ENCODE measurements at regions not wholly inside any gene's neighbourhood (a gene's known extent, or its start where the extent isn't known, plus 50 kb on each side); places are given as distances from the start of the nearest gene placed in this dataset.

- H3K27ac Mint-ChIP-seq, result no peak overlapping the region
- H3K4me3 Mint-ChIP-seq, result no peak overlapping the region
- Histone ChIP-seq H3K9me3 (ENCODE audit: control insufficient read depth, low read length) (peaks cover 9% of the 10 kb centered on the region), H3K4me3 (ENCODE audit: low read length) (no peak overlapping the region), H3K9ac (ENCODE audit: extremely low read depth, low read length, poor library complexity, severe bottlenecking) (no peak overlapping the region), H3K4me1 (ENCODE audit: control insufficient read depth, insufficient read depth, low read length) (no peaks in the 10 kb centered on the region), H3K27ac (ENCODE audit: low read depth, low read length) (no peak overlapping the region), H3K27me3 (ENCODE audit: control insufficient read depth, insufficient read depth, low read length, poor library complexity, severe bottlenecking) (no peaks in the 10 kb centered on the region), H3K36me3 (ENCODE audit: control insufficient read depth, insufficient read depth, low read length) (no peaks in the 10 kb centered on the region)
- peaks cover 7% of the 10 kb centered on the region for H3K9me3 Mint-ChIP-seq
- WGBS, 2 experiments (ENCODE audit: insufficient coverage in 1 of 2, insufficient read length in 1 of 2), result 88% methylated on average over 1 of the region's 1 CpG; no CpG with 5 or more reads in 1 of the 2 experiments
- H3K27me3 Mint-ChIP-seq (ENCODE audit: insufficient read depth), result no peaks in the 10 kb centered on the region
- no peak for DNase-seq
- TF ChIP-seq CTCF (conservative IDR thresholded peaks at IDR 0.05), result no peak
- H3K4me1 Mint-ChIP-seq, result no peaks in the 10 kb centered on the region
- no peaks in the 10 kb centered on the region for H3K36me3 Mint-ChIP-seq (ENCODE audit: low read depth)
These were observed 769.5 kb upstream of the API5 start for GRCh38 chr11:42542336-42542735.

GRCh38 chr11:42543844-42544419 is 767.9 kb upstream of the API5 start:
- Histone ChIP-seq H3K27me3 (ENCODE audit: control insufficient read depth, insufficient read depth, low read length, poor library complexity, severe bottlenecking) (no peaks in the 10 kb centered on the region), H3K4me1 (ENCODE audit: control insufficient read depth, insufficient read depth, low read length) (no peaks in the 10 kb centered on the region), H3K9ac (ENCODE audit: extremely low read depth, low read length, poor library complexity, severe bottlenecking) (no peak overlapping the region), H3K9me3 (ENCODE audit: control insufficient read depth, low read length) (peaks cover 9% of the 10 kb centered on the region), H3K36me3 (ENCODE audit: control insufficient read depth, insufficient read depth, low read length) (no peaks in the 10 kb centered on the region), H3K4me3 (ENCODE audit: low read length) (no peak overlapping the region), H3K27ac (ENCODE audit: low read depth, low read length) (no peak overlapping the region)
- Mint-ChIP-seq H3K4me1 (no peaks in the 10 kb centered on the region), H3K36me3 (ENCODE audit: low read depth) (no peaks in the 10 kb centered on the region), H3K27me3 (ENCODE audit: insufficient read depth) (no peaks in the 10 kb centered on the region), H3K9me3 (peaks cover 7% of the 10 kb centered on the region), H3K4me3 (no peak overlapping the region), H3K27ac (no peak overlapping the region)
- no peak for TF ChIP-seq CTCF (conservative IDR thresholded peaks at IDR 0.05)
- 83% methylated on average over 1 of the region's 1 CpG; no CpG with 5 or more reads in 1 of the 2 experiments for WGBS, 2 experiments (ENCODE audit: insufficient coverage in 1 of 2, insufficient read length in 1 of 2)
- no peak for DNase-seq

GRCh38 chr11:42544726-42545125 is 767.1 kb upstream of the API5 start:
- H3K9me3 ChIP-seq (ENCODE audit: control insufficient read depth, low read length), result peaks cover 9% of the 10 kb centered on the region
- Mint-ChIP-seq H3K4me1 (no peaks in the 10 kb centered on the region), H3K9me3 (peaks cover 7% of the 10 kb centered on the region), H3K4me3 (no peak overlapping the region), H3K27me3 (ENCODE audit: insufficient read depth) (no peaks in the 10 kb centered on the region), H3K36me3 (ENCODE audit: low read depth) (no peaks in the 10 kb centered on the region), H3K27ac (no peak overlapping the region)
- no peaks in the 10 kb centered on the region for H3K4me1 ChIP-seq (ENCODE audit: control insufficient read depth, insufficient read depth, low read length)
- H3K36me3 ChIP-seq (ENCODE audit: control insufficient read depth, insufficient read depth, low read length), result no peaks in the 10 kb centered on the region
- H3K4me3 ChIP-seq (ENCODE audit: low read length), result no peak overlapping the region
- no peak for DNase-seq
- WGBS, 2 experiments (ENCODE audit: insufficient coverage in 1 of 2, insufficient read length in 1 of 2), result 68 to 77% methylated on average over 4 to 5 of the region's 5 CpGs
- TF ChIP-seq CTCF (conservative IDR thresholded peaks at IDR 0.05), result no peak
- H3K9ac ChIP-seq (ENCODE audit: extremely low read depth, low read length, poor library complexity, severe bottlenecking), result no peak overlapping the region
- no peaks in the 10 kb centered on the region for H3K27me3 ChIP-seq (ENCODE audit: control insufficient read depth, insufficient read depth, low read length, poor library complexity, severe bottlenecking)
- no peak overlapping the region for H3K27ac ChIP-seq (ENCODE audit: low read depth, low read length)
